NB4 (cell line): ENCODE measurements at regions not wholly inside any gene's neighbourhood (a gene's known extent, or its start where the extent isn't known, plus 50 kb on each side); places are given as distances from the start of the nearest gene placed in this dataset.

Source experiments
- POLR2A ChIP-seq: IDR thresholded peaks from 2 replicates; pipeline ENCODE4 v1.6.1; 2011; ENCODE audit warnings: mild to moderate bottlenecking; ENCODE audit not compliant: insufficient read length; ENCODE audit errors: extremely low read depth
- TF ChIP-seq, protein P1 (sequence below): IDR thresholded peaks from one replicate; pipeline ENCODE4 v1.5.1; 2012; ENCODE audit warnings: low read depth, low read length

DNA sequence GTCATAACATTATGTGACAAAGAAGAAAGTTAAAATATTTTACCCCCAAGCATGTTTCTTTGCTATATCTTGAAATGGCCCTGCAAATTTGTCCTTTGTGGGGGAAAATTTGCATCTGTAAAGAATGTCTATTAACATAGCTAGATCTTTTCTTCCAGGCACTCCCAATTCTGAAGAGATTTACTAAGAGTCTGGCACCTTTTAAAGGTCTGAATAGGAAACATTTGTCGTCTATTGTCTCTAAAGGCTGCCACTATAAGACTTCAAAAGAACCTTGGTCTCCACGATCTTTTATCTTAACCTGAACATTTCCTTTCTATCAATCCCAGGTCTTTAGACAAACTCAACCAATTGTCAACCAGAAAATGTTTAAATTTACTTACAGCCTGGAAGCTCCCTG lies 128.6 kb upstream of the VCX start:
- TF ChIP-seq, protein P1, sequence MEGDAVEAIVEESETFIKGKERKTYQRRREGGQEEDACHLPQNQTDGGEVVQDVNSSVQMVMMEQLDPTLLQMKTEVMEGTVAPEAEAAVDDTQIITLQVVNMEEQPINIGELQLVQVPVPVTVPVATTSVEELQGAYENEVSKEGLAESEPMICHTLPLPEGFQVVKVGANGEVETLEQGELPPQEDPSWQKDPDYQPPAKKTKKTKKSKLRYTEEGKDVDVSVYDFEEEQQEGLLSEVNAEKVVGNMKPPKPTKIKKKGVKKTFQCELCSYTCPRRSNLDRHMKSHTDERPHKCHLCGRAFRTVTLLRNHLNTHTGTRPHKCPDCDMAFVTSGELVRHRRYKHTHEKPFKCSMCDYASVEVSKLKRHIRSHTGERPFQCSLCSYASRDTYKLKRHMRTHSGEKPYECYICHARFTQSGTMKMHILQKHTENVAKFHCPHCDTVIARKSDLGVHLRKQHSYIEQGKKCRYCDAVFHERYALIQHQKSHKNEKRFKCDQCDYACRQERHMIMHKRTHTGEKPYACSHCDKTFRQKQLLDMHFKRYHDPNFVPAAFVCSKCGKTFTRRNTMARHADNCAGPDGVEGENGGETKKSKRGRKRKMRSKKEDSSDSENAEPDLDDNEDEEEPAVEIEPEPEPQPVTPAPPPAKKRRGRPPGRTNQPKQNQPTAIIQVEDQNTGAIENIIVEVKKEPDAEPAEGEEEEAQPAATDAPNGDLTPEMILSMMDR, result no peak
- TF ChIP-seq POLR2A, result no peak
